H1 (cell line): ENCODE measurements at regions not wholly inside any gene's neighbourhood (a gene's known extent, or its start where the extent isn't known, plus 50 kb on each side); places are given as distances from the start of the nearest gene placed in this dataset.

Experiments
- CTCF ChIA-PET: fragments of 300-600 bp; sonication (Branson Sonifier 250); formaldehyde crosslinking; loops from one replicate; lab custom pipeline; 2021; ENCODE audit not compliant: partially characterized antibody; lab: Charles Lee
- POLR2A ChIA-PET: fragments of 300-600 bp; sonication (Branson Sonifier 250); formaldehyde crosslinking; loops from one replicate; lab custom pipeline; 2021; ENCODE audit warnings: inconsistent platforms; ENCODE audit not compliant: partially characterized antibody; lab: Charles Lee
- DNase-seq, 2 experiments: peaks; one replicate each; pipeline versions ENCODE4 v3.0.0 to v3.0.0-alpha.2; 2010 to 2022; ENCODE audit warnings: low spot score in 2 of 2, low read depth in 1 of 2, mixed read lengths in 1 of 2
- FAIRE-seq: peaks from 2 replicates; lab custom pipeline; 2011; peaks lifted over from hg19 to GRCh38; lab: Jason Lieb, UNC
- H2AFZ ChIP-seq: 2 replicates; pipeline ENCODE4 v1.8.1; 2012; ENCODE audit warnings: low read length, inconsistent platforms
- H2AK5ac ChIP-seq: 2 replicates; pipeline ENCODE4 v1.6.1; 2013; ENCODE audit warnings: low read depth, low read length
- H2BK120ac ChIP-seq: replicated peaks from 2 replicates; pipeline ENCODE3; 2013; ENCODE audit warnings: low read depth, low read length, inconsistent platforms
- H2BK12ac ChIP-seq: 2 replicates; pipeline ENCODE4 v1.6.1; 2013; ENCODE audit warnings: low read depth, low read length
- H2BK15ac ChIP-seq: 2 replicates; pipeline ENCODE4 v1.6.1; 2013; ENCODE audit warnings: low read length
- H2BK20ac ChIP-seq: 2 replicates; pipeline ENCODE4 v1.6.1; 2013; ENCODE audit warnings: low read length
- H2BK5ac ChIP-seq: 2 replicates; pipeline ENCODE4 v1.6.1; 2013; ENCODE audit warnings: low read depth, low read length
- H3K14ac ChIP-seq: 2 replicates; pipeline ENCODE4 v1.6.1; 2013; ENCODE audit warnings: inconsistent platforms; ENCODE audit not compliant: insufficient read length
- H3K18ac ChIP-seq: 2 replicates; pipeline ENCODE4 v1.6.1; 2013; ENCODE audit warnings: low read length; ENCODE audit errors: extremely low read depth
- H3K23ac ChIP-seq: 2 replicates; pipeline ENCODE4 v1.6.1; 2013; ENCODE audit warnings: inconsistent platforms; ENCODE audit not compliant: insufficient read length
- H3K23me2 ChIP-seq: 2 replicates; pipeline ENCODE4 v1.6.1; 2013; ENCODE audit warnings: low read depth, low read length
- H3K27ac ChIP-seq: 2 replicates; pipeline ENCODE4 v1.6.1; 2011; ENCODE audit warnings: low read depth, low read length, inconsistent platforms
- H3K27me3 ChIP-seq, 4 experiments: replicated peaks in 1 of 4; 1 replicate in 1 of 4; 2 replicates in 3 of 4; pipeline versions ENCODE4 v1.6.1 to v1.8.1; 2011 to 2013; ENCODE audit warnings: low read length in 3 of 4, mild to moderate bottlenecking in 3 of 4, inconsistent platforms in 2 of 4, mixed read lengths in 2 of 4, moderate library complexity in 1 of 4; ENCODE audit not compliant: control insufficient read depth in 3 of 4, insufficient read depth in 3 of 4; ENCODE audit errors: extremely low read depth in 1 of 4
- H3K36me3 ChIP-seq, 4 experiments: 2 replicates each; pipeline versions ENCODE4 v1.6.1 to v1.8.1; 2011 to 2013; ENCODE audit warnings: mild to moderate bottlenecking in 4 of 4, low read length in 3 of 4, moderate library complexity in 2 of 4, control low read depth in 1 of 4, inconsistent platforms in 1 of 4; ENCODE audit not compliant: insufficient read depth in 4 of 4, control insufficient read depth in 2 of 4
- H3K4ac ChIP-seq: replicated peaks from 2 replicates; pipeline ENCODE3; 2013; ENCODE audit warnings: low read length, low read depth, mixed read lengths, inconsistent platforms; ENCODE audit not compliant: insufficient read length
- H3K4me1 ChIP-seq, 4 experiments: replicated peaks in 1 of 4; 1 replicate in 1 of 4; 2 replicates in 3 of 4; pipeline versions ENCODE4 v1.6.1 to v1.8.1; 2011 to 2013; ENCODE audit warnings: low read length in 3 of 4, inconsistent platforms in 2 of 4, mixed read lengths in 1 of 4; ENCODE audit not compliant: insufficient read depth in 4 of 4, control insufficient read depth in 3 of 4
- H3K4me2 ChIP-seq, 2 experiments: 2 replicates each; pipeline versions ENCODE4 v1.6.1 to v1.8.1; 2011 to 2013; ENCODE audit warnings: low read depth in 2 of 2, low read length in 2 of 2, control low read depth in 1 of 2, inconsistent platforms in 1 of 2, mild to moderate bottlenecking in 1 of 2; ENCODE audit not compliant: insufficient read depth in 1 of 2
- H3K4me3 ChIP-seq, 4 experiments: fragments of 200-600, 300-600 bp in 1 of 4; sonication (generic), shearing (Covaris generic), sonication (Bioruptor Twin) in 1 of 4; 2 replicates each; pipeline versions ENCODE4 v1.5.1 to v1.8.1; 2011 to 2016; ENCODE audit warnings: low read length in 4 of 4, low read depth in 3 of 4, control low read depth in 2 of 4, inconsistent platforms in 2 of 4, mild to moderate bottlenecking in 2 of 4, mixed read lengths in 1 of 4, moderate library complexity in 1 of 4; ENCODE audit not compliant: insufficient read depth in 2 of 4; ENCODE audit errors: extremely low read depth in 1 of 4
- H3K56ac ChIP-seq: replicated peaks from 2 replicates; pipeline ENCODE3; 2013; ENCODE audit warnings: low read depth, mild to moderate bottlenecking, mixed read lengths, low read length, inconsistent platforms; ENCODE audit not compliant: insufficient read length
- H3K79me1 ChIP-seq: 2 replicates; pipeline ENCODE4 v1.6.1; 2013; ENCODE audit warnings: low read depth, low read length, control low read depth
- H3K79me2 ChIP-seq, 2 experiments: 2 replicates each; pipeline versions ENCODE4 v1.6.1 to v1.8.1; 2012 to 2013; ENCODE audit warnings: low read length in 2 of 2, mild to moderate bottlenecking in 2 of 2, inconsistent platforms in 1 of 2; ENCODE audit not compliant: insufficient read depth in 2 of 2, control insufficient read depth in 1 of 2
- H3K9ac ChIP-seq, 4 experiments: replicated peaks in 1 of 4; 1 replicate in 1 of 4; 2 replicates in 3 of 4; pipeline versions ENCODE4 v1.6.1 to v1.8.1; 2011 to 2013; ENCODE audit warnings: low read depth in 3 of 4, low read length in 3 of 4, control low read depth in 2 of 4, mild to moderate bottlenecking in 2 of 4, moderate library complexity in 2 of 4, inconsistent platforms in 1 of 4; ENCODE audit errors: extremely low read depth in 1 of 4
- H3K9me3 ChIP-seq, 2 experiments: 2 replicates each; pipeline versions ENCODE4 v1.6.1 to v1.8.1; 2012 to 2013; ENCODE audit warnings: mild to moderate bottlenecking in 2 of 2, moderate library complexity in 2 of 2, control low read depth in 1 of 2, inconsistent platforms in 1 of 2, low read depth in 1 of 2, low read length in 1 of 2, mixed read lengths in 1 of 2; ENCODE audit not compliant: insufficient read depth in 2 of 2
- H4K20me1 ChIP-seq, 2 experiments: replicated peaks in 1 of 2; 2 replicates each; pipeline versions ENCODE3 to v1.8.1; 2011 to 2013; ENCODE audit warnings: inconsistent platforms in 2 of 2, low read length in 2 of 2, mild to moderate bottlenecking in 1 of 2; ENCODE audit not compliant: insufficient read depth in 2 of 2, control insufficient read depth in 1 of 2
- H4K5ac ChIP-seq: 2 replicates; pipeline ENCODE4 v1.6.1; 2013; ENCODE audit warnings: low read length, low read depth, mixed read lengths, inconsistent platforms; ENCODE audit not compliant: insufficient read length
- H4K8ac ChIP-seq: 2 replicates; pipeline ENCODE4 v1.8.0; 2013; ENCODE audit warnings: mild to moderate bottlenecking, moderate library complexity, low read length, inconsistent platforms; ENCODE audit not compliant: insufficient read depth; ENCODE audit errors: extremely low read depth
- H4K91ac ChIP-seq: replicated peaks from 2 replicates; pipeline ENCODE3; 2013; ENCODE audit warnings: low read length, mixed read lengths, inconsistent platforms; ENCODE audit not compliant: insufficient read length
- MAFK ChIP-seq: IDR thresholded peaks from 2 replicates; pipeline ENCODE4 v1.6.1; 2012; ENCODE audit warnings: low read depth, mild to moderate bottlenecking, improper control_type of control experiment, low read length
- RNF2 ChIP-seq: fragments of 200-900, 300-1000 bp; sonication (generic); IDR thresholded peaks from 2 replicates; pipeline ENCODE4 v1.7.1; 2016; ENCODE audit warnings: borderline replicate concordance, low read depth, mild to moderate bottlenecking, antibody characterized with exemption, low read length; ENCODE audit not compliant: poor library complexity, severe bottlenecking; ENCODE audit errors: missing control alignments
- SIRT6 ChIP-seq: IDR thresholded peaks from one replicate; pipeline ENCODE4 v1.7.1; 2012; ENCODE audit warnings: low read length, inconsistent platforms
- WGBS, 2 experiments: shearing (Covaris generic) in 1 of 2; methylation state at CpG; one replicate each; pipeline versions ENCODE4 v1.1.6 to v1.1.7; 2013 to 2015; ENCODE audit warnings: low lambda C conversion rate in 2 of 2, mixed read lengths in 2 of 2, inconsistent platforms in 1 of 2, low coverage in 1 of 2, missing lambda C conversion rate in 1 of 2; ENCODE audit not compliant: insufficient replicate concordance in 2 of 2, insufficient coverage in 1 of 2, insufficient read length in 1 of 2; ENCODE audit errors: extremely low coverage in 1 of 2, missing lambda C conversion rate in 1 of 2; 5-methylcytosine and 5-hydroxymethylcytosine counted together

DNA sequence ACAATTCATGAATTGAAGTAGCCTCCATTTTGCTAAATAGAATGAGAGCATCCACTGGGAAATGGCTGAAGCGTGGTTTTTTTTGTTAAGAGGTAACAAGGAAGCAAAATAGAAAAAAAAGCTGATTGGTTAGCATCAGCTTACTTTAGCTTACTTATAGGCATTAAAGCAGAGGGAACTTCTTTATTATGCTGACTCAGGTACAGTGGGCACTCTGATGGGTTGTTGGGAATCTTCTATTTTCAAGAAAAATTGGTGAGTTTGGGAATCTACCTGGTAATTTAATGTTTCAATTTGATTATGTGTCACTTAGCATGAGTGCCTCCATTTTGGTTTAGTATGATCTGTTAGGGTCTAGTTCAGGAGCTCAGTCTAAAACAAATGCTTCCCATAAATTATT, 289.6 kb downstream of the ANXA1 start:
- no peaks in the 10 kb centered on the region for H4K20me1 ChIP-seq
- H3K4me3 ChIP-seq: no peak overlapping the region
- no peak overlapping the region for H3K4ac ChIP-seq
- no peak overlapping the region for H2AFZ ChIP-seq
- CTCF ChIA-PET: no interaction called here
- H3K14ac ChIP-seq: no peak overlapping the region
- H3K56ac ChIP-seq: no peak overlapping the region
- TF ChIP-seq SIRT6 (no peak), RNF2 (no peak), MAFK (0 out of 2 replicates have a peak, but pooled peaks have one; percentile 18)
- POLR2A ChIA-PET: no interaction called here
- H3K9me3 ChIP-seq: no peaks in the 10 kb centered on the region
- no peaks in the 10 kb centered on the region for H3K36me3 ChIP-seq
- no peaks in the 10 kb centered on the region for H3K23me2 ChIP-seq
- H3K79me1 ChIP-seq: no peaks in the 10 kb centered on the region
- peaks cover 0 to 8% (median 2%) of the 10 kb centered on the region in 4 experiments; a peak in 2 of 7 replicates for H3K4me1 ChIP-seq
- H3K18ac ChIP-seq: no peak overlapping the region
- WGBS, 2 experiments: 95% methylated on average over 1 of the region's 1 CpG; no CpG with 5 or more reads in 1 of the 2 experiments
- no peak overlapping the region for H2BK20ac ChIP-seq
- no peaks in the 10 kb centered on the region for H3K27me3 ChIP-seq
- DNase-seq (no peak), FAIRE-seq (no peak)
- H3K4me2 ChIP-seq: no peak overlapping the region
- no peak overlapping the region for H4K91ac ChIP-seq
- no peak overlapping the region for H2BK5ac ChIP-seq
- no peak overlapping the region for H2BK15ac ChIP-seq
- H2BK12ac ChIP-seq: no peak overlapping the region
- no peak overlapping the region for H3K27ac ChIP-seq
- H3K79me2 ChIP-seq: no peaks in the 10 kb centered on the region
- no peak overlapping the region for H3K23ac ChIP-seq
- H4K5ac ChIP-seq: no peak overlapping the region
- no peak overlapping the region for H2AK5ac ChIP-seq
- no peak overlapping the region for H2BK120ac ChIP-seq
- no peak overlapping the region for H3K9ac ChIP-seq
- H4K8ac ChIP-seq: no peak overlapping the region
